ENCODE measurements at regions not wholly inside any gene's neighbourhood (a gene's known extent, or its start where the extent isn't known, plus 50 kb on each side); places are given as distances from the start of the nearest gene placed in this dataset.

DNA sequence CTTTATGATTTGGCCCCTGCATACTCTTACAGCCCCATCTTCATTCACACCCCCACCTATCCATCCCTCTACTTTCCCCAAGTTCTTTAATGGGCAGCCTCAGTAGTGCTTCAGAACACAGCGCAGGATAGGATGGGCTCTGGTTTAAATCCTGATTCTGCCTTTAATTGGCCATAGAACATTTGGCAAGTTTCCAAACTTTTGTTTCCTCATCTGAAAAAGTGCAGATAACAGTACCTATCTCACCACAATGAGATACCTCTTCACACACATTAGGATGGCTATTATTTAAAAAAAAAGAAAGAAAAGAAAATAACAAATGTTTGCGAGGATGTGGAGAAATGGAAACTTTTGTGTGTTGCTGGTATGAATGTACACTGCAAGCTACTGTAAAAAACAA, 142.5 kb upstream of the VANGL1 start:
- Histone ChIP-seq H3K9ac (ENCODE audit: low read depth in 1 of 3, low read length in 3 of 3) (no peak overlapping the region), H3K4me3 (ENCODE audit: low read length in 3 of 3) (no peak overlapping the region), H3K9me3 (ENCODE audit: control insufficient read depth in 3 of 3, low read length in 3 of 3) (no peaks in the 10 kb centered on the region), H3K27ac (ENCODE audit: low read depth, low read length) (no peak overlapping the region), H3K4me1 (ENCODE audit: control insufficient read depth in 3 of 3, insufficient read depth in 3 of 3, low read length in 3 of 3) (no peaks in the 10 kb centered on the region), H3K27me3 (ENCODE audit: control insufficient read depth in 3 of 3, insufficient read depth in 3 of 3, low read length in 3 of 3) (no peaks in the 10 kb centered on the region), H3K36me3 (ENCODE audit: control insufficient read depth in 3 of 3, insufficient read depth in 3 of 3, low read length in 3 of 3) (no peaks in the 10 kb centered on the region)

DNA sequence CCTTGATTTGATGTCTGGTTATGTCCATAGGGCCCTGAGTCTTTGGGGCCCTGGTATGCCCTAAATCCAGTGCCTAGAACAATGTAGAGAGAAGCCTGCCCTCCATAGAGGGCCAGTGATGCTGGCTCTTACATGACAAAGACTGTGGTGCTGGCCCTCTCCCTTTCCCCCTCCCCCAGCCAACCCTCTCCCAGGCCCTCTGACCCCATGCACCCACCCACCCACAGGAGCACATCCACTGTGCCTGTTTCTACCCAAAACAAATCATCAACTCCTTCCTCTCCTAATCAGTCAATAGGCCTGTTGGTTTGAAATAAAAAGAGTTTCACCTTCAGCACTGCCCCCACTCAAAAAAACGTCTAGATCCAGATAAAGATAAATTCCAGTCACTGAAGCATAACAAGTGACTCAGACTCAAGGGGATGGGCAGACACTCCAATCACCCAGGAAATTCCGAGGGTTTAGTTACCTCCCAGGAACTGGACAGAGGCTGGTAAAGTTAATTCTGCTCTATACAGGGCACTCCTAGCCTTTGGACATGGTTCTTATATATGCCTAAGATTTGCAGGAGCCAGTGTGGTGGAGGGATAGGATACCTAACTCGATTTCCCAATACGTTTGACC, 144.8 kb upstream of the VANGL1 start:
- H3K9ac ChIP-seq (ENCODE audit: low read depth in 1 of 3, low read length in 3 of 3): no peak overlapping the region
- H3K27me3 ChIP-seq (ENCODE audit: control insufficient read depth in 3 of 3, insufficient read depth in 3 of 3, low read length in 3 of 3): no peaks in the 10 kb centered on the region
- H3K36me3 ChIP-seq (ENCODE audit: control insufficient read depth in 3 of 3, insufficient read depth in 3 of 3, low read length in 3 of 3): no peaks in the 10 kb centered on the region
- no peaks in the 10 kb centered on the region for H3K9me3 ChIP-seq (ENCODE audit: control insufficient read depth in 3 of 3, low read length in 3 of 3)
- H3K4me1 ChIP-seq (ENCODE audit: control insufficient read depth in 3 of 3, insufficient read depth in 3 of 3, low read length in 3 of 3): no peaks in the 10 kb centered on the region
- H3K4me3 ChIP-seq (ENCODE audit: low read length in 3 of 3): no peak overlapping the region
- no peak overlapping the region for H3K27ac ChIP-seq (ENCODE audit: low read depth, low read length)

DNA sequence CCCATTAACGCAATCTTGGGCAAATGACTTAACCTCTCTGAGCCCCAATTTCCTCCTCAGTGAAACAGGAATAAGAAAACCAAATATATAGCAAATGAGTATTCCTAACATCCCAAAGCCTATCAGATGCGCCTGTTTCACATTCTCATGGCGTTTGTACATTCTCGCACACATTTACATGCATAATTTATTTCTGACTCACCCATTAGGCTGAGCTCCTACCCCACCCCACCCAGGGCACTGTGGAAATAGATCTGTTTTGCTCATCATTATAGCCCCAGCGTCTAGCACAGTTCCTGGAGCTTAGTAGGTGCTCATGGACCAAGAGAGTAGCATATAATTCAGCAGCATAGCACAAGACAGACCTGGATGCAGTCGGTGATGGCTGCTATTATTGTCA, 146.1 kb upstream of the VANGL1 start:
- H3K4me1 ChIP-seq (ENCODE audit: control insufficient read depth in 3 of 3, insufficient read depth in 3 of 3, low read length in 3 of 3): no peaks in the 10 kb centered on the region
- no peak overlapping the region for H3K4me3 ChIP-seq (ENCODE audit: low read length in 3 of 3)
- H3K9ac ChIP-seq (ENCODE audit: low read depth in 1 of 3, low read length in 3 of 3): no peak overlapping the region

DNA sequence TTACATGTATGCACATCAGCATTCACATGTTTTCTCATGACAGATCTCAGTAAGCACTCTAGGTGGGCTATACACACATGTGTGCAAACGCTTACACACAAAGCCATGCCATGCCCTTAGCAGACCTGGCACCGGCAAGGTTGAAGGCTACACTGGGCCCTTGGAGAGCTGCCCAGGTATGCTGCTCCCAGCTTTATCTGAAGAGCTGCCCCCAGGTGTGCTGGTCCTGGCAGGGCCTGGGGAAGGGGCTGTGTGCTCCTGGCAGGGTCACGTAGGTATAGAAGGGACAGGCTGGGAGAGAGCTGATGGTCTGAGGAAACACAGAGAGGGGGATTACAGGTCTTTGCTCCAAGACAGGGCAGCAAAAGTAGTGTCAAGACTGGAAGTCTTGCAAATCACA, 146.7 kb upstream of the VANGL1 start:
- Histone ChIP-seq H3K9me3 (ENCODE audit: control insufficient read depth in 3 of 3, low read length in 3 of 3) (no peaks in the 10 kb centered on the region), H3K9ac (ENCODE audit: low read depth in 1 of 3, low read length in 3 of 3) (no peak overlapping the region), H3K4me1 (ENCODE audit: control insufficient read depth in 3 of 3, insufficient read depth in 3 of 3, low read length in 3 of 3) (no peaks in the 10 kb centered on the region), H3K36me3 (ENCODE audit: control insufficient read depth in 3 of 3, insufficient read depth in 3 of 3, low read length in 3 of 3) (no peaks in the 10 kb centered on the region), H3K4me3 (ENCODE audit: low read length in 3 of 3) (no peak overlapping the region), H3K27ac (ENCODE audit: low read depth, low read length) (no peak overlapping the region), H3K27me3 (ENCODE audit: control insufficient read depth in 3 of 3, insufficient read depth in 3 of 3, low read length in 3 of 3) (no peaks in the 10 kb centered on the region)

More for the DNA sequence above, 146.1 kb upstream of the VANGL1 start:
- H3K27ac ChIP-seq (ENCODE audit: low read depth, low read length): no peak overlapping the region
- no peaks in the 10 kb centered on the region for H3K9me3 ChIP-seq (ENCODE audit: control insufficient read depth in 3 of 3, low read length in 3 of 3)
- H3K36me3 ChIP-seq (ENCODE audit: control insufficient read depth in 3 of 3, insufficient read depth in 3 of 3, low read length in 3 of 3): no peaks in the 10 kb centered on the region
- H3K27me3 ChIP-seq (ENCODE audit: control insufficient read depth in 3 of 3, insufficient read depth in 3 of 3, low read length in 3 of 3): no peaks in the 10 kb centered on the region

DNA sequence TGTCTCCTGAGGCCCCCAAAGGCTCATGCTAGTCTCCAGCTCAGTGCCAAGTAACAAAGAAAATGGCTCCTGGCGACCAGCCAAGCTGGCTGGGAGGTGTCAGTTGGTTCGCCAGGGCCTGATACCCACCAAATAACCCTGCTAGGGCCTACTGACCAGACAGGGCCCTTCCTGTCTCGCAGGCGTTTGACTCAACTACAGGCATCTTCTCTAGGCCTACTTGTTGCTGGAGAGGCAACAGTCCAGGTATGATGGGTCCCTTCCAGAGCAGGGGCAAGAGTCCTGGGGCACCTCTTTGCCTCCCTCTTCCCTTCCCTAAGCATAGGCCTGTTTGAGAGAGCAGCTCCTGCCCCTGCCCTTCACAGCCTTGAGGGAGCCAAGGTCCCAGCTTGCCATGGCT, 147.9 kb upstream of the VANGL1 start:
- Histone ChIP-seq H3K27ac (ENCODE audit: low read depth, low read length) (no peak overlapping the region), H3K27me3 (ENCODE audit: control insufficient read depth in 3 of 3, insufficient read depth in 3 of 3, low read length in 3 of 3) (no peaks in the 10 kb centered on the region), H3K4me3 (ENCODE audit: low read length in 3 of 3) (no peak overlapping the region), H3K36me3 (ENCODE audit: control insufficient read depth in 3 of 3, insufficient read depth in 3 of 3, low read length in 3 of 3) (no peaks in the 10 kb centered on the region), H3K9me3 (ENCODE audit: control insufficient read depth in 3 of 3, low read length in 3 of 3) (no peaks in the 10 kb centered on the region), H3K4me1 (ENCODE audit: control insufficient read depth in 3 of 3, insufficient read depth in 3 of 3, low read length in 3 of 3) (no peaks in the 10 kb centered on the region), H3K9ac (ENCODE audit: low read depth in 1 of 3, low read length in 3 of 3) (no peak overlapping the region)

DNA sequence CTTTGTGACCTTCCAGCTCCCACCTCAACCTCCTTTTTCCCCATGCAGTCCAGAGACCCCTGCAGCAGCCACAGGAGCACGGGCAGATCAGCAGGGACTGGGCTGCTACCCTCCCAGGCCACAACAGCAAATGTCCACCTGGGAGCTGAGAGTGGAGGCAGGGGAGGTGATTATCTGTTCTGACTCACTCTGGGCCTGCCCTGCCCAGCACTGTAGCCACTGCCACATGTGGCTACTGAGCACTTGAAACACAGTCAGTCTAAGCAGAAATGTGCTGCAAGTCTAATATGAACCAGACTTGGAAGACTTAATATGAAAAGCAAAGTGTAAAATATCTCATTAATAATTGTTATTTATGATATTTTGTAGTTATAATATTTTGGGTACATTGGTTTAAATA, 148.9 kb upstream of the VANGL1 start:
- no peak overlapping the region for H3K9ac ChIP-seq (ENCODE audit: low read depth in 1 of 3, low read length in 3 of 3)

DNA sequence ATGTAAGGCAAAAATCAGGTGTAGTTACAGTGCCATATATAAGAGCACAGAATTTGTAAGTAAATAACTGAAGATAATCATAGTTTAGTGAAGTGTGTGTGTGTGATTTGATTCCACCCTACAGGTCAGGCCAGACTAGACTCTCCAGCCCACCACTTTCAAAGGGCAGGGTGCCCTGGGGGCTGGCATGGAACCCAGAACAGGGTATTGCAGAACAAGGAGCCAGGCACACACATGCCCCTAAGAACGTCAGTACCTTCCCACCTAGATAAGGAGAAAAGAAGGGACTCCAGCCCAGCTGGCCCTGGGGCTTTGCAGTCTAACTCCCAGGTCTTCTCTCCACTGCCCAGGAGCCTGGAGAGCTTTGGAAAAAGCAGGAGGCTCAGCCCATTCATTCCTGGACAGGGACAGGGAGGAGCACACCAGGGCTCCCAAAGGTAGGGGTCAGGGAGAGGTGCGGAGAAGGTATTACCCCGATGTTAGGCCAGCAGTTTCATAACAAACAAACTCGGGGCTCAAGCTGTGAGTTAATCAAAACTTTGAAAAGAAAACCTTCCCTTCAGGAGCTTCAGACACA, 149.7 kb upstream of the VANGL1 start:
- Histone ChIP-seq H3K9ac (ENCODE audit: low read depth in 1 of 3, low read length in 3 of 3) (no peak overlapping the region), H3K4me3 (ENCODE audit: low read length in 3 of 3) (no peak overlapping the region), H3K27me3 (ENCODE audit: control insufficient read depth in 3 of 3, insufficient read depth in 3 of 3, low read length in 3 of 3) (no peaks in the 10 kb centered on the region), H3K9me3 (ENCODE audit: control insufficient read depth in 3 of 3, low read length in 3 of 3) (no peaks in the 10 kb centered on the region), H3K36me3 (ENCODE audit: control insufficient read depth in 3 of 3, insufficient read depth in 3 of 3, low read length in 3 of 3) (no peaks in the 10 kb centered on the region), H3K4me1 (ENCODE audit: control insufficient read depth in 3 of 3, insufficient read depth in 3 of 3, low read length in 3 of 3) (no peaks in the 10 kb centered on the region), H3K27ac (ENCODE audit: low read depth, low read length) (no peak overlapping the region)

More for the DNA sequence above, 148.9 kb upstream of the VANGL1 start:
- no peaks in the 10 kb centered on the region for H3K9me3 ChIP-seq (ENCODE audit: control insufficient read depth in 3 of 3, low read length in 3 of 3)
- H3K4me3 ChIP-seq (ENCODE audit: low read length in 3 of 3): no peak overlapping the region
- no peaks in the 10 kb centered on the region for H3K27me3 ChIP-seq (ENCODE audit: control insufficient read depth in 3 of 3, insufficient read depth in 3 of 3, low read length in 3 of 3)
- no peak overlapping the region for H3K27ac ChIP-seq (ENCODE audit: low read depth, low read length)
- no peaks in the 10 kb centered on the region for H3K4me1 ChIP-seq (ENCODE audit: control insufficient read depth in 3 of 3, insufficient read depth in 3 of 3, low read length in 3 of 3)
- H3K36me3 ChIP-seq (ENCODE audit: control insufficient read depth in 3 of 3, insufficient read depth in 3 of 3, low read length in 3 of 3): no peaks in the 10 kb centered on the region

DNA sequence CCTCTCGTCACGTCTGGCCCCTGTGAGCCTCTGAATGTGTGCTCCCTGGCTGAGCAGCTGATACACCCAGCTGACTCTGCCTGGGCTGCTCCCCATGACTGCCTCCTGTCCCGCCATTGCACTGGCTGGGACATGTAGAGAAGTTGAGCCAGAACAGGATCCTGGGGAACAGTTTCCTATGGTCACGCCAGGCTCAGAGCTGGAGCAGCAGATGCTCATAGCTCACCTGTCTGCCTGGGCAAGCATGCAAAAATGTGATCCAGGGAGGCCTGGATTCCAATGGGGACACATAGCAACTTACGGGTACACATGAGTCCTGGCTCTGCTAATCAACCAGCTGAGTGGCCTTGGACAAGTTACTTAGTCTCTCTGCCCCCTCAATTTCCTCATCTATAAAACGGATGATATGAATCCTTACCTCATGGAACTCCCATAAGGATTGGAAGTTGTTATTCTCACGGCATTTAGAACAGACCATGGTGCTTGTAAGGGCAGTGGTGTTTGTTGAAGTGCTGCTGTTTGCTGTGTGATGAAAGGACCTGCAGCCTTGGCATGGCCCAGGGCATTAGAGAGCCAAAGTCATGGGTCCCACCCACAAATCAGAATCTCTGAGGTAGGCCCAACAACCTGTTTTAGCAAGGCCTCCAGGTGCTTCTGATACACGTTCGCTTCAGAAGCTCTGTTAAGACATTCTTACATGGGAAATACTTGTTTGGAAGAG, 150.3 kb upstream of the VANGL1 start:
- Histone ChIP-seq H3K27me3 (ENCODE audit: control insufficient read depth in 3 of 3, insufficient read depth in 3 of 3, low read length in 3 of 3) (no peaks in the 10 kb centered on the region), H3K27ac (ENCODE audit: low read depth, low read length) (no peak overlapping the region)

DNA sequence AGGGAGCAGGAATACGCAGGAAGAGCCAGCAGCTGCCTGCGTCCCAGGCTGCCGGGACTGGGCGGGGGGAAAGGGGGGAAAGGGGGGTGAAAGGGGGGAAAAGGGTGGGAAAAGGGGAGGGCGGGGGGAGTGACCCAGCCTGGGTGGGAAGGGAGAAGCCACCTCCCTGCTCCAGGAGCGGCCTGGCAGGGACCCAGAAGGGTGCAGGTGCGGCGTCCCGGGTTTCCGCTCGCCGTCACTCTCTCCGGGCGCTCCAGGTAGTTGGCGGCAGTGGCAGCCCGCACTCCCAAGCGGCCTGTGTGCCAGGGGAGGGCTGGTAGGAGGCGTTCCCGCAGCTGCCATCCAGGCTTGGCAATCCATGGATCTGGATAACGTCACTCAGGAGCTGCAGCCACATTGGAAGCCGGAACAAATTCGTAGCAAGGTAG, 141.0 kb upstream of the NGF start:
- no peaks in the 10 kb centered on the region for H3K9me3 ChIP-seq (ENCODE audit: control insufficient read depth in 3 of 3, low read length in 3 of 3)
- H3K4me1 ChIP-seq (ENCODE audit: control insufficient read depth in 3 of 3, insufficient read depth in 3 of 3, low read length in 3 of 3): peaks cover 0 to 3% (median 0%) of the 10 kb centered on the region in 3 donors
- H3K36me3 ChIP-seq (ENCODE audit: control insufficient read depth in 3 of 3, insufficient read depth in 3 of 3, low read length in 3 of 3): no peaks in the 10 kb centered on the region
- peaks cover 10 to 34% (median 17%) of the 10 kb centered on the region in 3 donors for H3K27me3 ChIP-seq (ENCODE audit: control insufficient read depth in 3 of 3, insufficient read depth in 3 of 3, low read length in 3 of 3)
- H3K4me3 ChIP-seq (ENCODE audit: low read length in 3 of 3): no peak overlapping the region
- no peak overlapping the region for H3K9ac ChIP-seq (ENCODE audit: low read depth in 1 of 3, low read length in 3 of 3)
- H3K27ac ChIP-seq (ENCODE audit: low read depth, low read length): no peak overlapping the region

More for the DNA sequence above, 150.3 kb upstream of the VANGL1 start:
- no peaks in the 10 kb centered on the region for H3K9me3 ChIP-seq (ENCODE audit: control insufficient read depth in 3 of 3, low read length in 3 of 3)
- H3K9ac ChIP-seq (ENCODE audit: low read depth in 1 of 3, low read length in 3 of 3): no peak overlapping the region
- no peaks in the 10 kb centered on the region for H3K4me1 ChIP-seq (ENCODE audit: control insufficient read depth in 3 of 3, insufficient read depth in 3 of 3, low read length in 3 of 3)
- H3K36me3 ChIP-seq (ENCODE audit: control insufficient read depth in 3 of 3, insufficient read depth in 3 of 3, low read length in 3 of 3): no peaks in the 10 kb centered on the region
- no peak overlapping the region for H3K4me3 ChIP-seq (ENCODE audit: low read length in 3 of 3)

DNA sequence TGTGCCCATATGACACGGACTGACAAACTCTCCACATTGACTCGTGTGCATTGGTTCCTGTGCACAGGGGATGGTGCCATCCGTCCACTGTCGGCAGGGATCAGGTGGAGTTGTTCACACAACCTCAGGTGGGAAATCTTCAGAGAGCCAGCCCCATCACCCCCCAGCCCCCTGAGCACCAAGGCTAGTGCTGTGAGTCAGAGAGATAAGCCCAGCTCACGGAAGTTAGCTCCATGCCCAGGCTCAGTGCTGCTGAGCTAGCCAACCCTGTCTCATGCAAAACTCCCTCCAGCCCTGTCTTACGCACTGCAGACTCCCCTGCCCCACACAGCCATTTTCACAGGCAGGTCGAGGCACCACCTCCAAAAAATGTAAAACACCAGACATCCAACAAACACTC, 139.0 kb upstream of the NGF start:
- Histone ChIP-seq H3K9me3 (ENCODE audit: control insufficient read depth in 3 of 3, low read length in 3 of 3) (no peaks in the 10 kb centered on the region), H3K27ac (ENCODE audit: low read depth, low read length) (no peak overlapping the region), H3K9ac (ENCODE audit: low read depth in 1 of 3, low read length in 3 of 3) (no peak overlapping the region), H3K36me3 (ENCODE audit: control insufficient read depth in 3 of 3, insufficient read depth in 3 of 3, low read length in 3 of 3) (no peaks in the 10 kb centered on the region), H3K27me3 (ENCODE audit: control insufficient read depth in 3 of 3, insufficient read depth in 3 of 3, low read length in 3 of 3) (peaks cover 10 to 36% (median 17%) of the 10 kb centered on the region in 3 donors), H3K4me1 (ENCODE audit: control insufficient read depth in 3 of 3, insufficient read depth in 3 of 3, low read length in 3 of 3) (peaks cover 0 to 3% (median 0%) of the 10 kb centered on the region in 3 donors), H3K4me3 (ENCODE audit: low read length in 3 of 3) (no peak overlapping the region)
